ENCODE measurements at regions not wholly inside any gene's neighbourhood (a gene's known extent, or its start where the extent isn't known, plus 50 kb on each side); places are given as distances from the start of the nearest gene placed in this dataset.

DNA sequence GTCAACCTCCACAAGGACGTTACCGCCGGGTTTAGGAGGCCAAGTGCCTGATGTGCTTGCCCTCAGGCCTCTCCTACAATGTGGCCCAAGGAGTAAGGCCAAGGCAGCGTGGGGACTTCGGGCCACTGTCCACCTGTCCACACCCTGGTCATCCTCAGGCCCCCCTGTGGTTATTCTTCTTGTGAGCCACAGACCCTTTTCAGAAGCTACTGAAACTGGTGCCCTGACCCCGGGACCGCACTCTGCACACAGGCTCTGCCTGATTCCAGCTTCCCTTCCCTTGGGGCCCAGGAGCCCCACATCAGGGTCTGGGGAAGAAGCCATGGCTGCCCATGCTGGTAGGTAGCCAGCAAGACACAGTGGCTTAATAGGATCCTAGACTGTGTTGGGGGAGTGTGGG is 128.8 kb downstream of the OLFM1 start:
- FAIRE-seq = no peak
- no peak for TF ChIP-seq TAF1 (IDR thresholded peaks at IDR 0.05; ENCODE audit: low read depth, low read length)
- no peak for TF ChIP-seq POU2F2 (IDR thresholded peaks at IDR 0.05; ENCODE audit: low read depth, low read length)
- TF ChIP-seq PAX5 (IDR thresholded peaks at IDR 0.05; ENCODE audit: insufficient read depth, low read length, severe bottlenecking) = no peak
- no peak for TF ChIP-seq POLR2AphosphoS5 (IDR thresholded peaks at IDR 0.05; ENCODE audit: low read depth, low read length)
- no peak for TF ChIP-seq SPI1 (IDR thresholded peaks at IDR 0.05; ENCODE audit: low read depth, low read length)
- TF ChIP-seq POLR2A (IDR thresholded peaks at IDR 0.05; ENCODE audit: low read depth, low read length) = no peak
- DNase-seq (ENCODE audit: insufficient read length, low spot score) = no peak

DNA sequence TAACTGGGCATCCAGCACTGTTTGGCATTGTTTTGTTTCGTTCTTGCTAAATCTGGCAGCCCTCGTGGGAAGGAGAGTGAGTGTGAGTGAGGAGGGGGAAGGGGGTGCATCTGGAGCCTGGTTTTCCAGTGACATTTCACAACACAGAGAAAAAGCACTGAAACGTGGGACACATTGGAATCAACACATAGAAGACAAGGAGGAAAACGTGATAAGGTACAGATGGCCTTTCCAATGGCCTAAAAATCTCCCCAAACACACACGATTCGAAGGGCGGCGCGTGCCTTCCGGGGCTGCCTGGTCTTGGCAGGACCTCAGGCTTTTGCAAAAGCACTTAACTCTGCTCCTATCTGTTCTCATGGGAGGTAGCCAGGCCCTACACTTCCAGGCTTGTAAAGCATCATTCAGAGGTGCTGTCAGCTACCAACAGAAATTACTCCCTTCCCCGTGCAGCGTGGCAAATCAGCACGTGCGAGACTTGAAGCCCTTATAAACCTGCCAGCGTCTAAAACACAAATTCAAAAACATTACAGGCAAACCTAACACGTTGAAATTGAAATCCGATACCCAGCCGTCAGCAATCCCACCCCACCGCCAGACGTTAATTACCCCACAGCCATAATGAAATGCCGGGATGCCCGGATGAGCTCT is 129.4 kb downstream of the OLFM1 start:
- DNase-seq (ENCODE audit: insufficient read length, low spot score) (no peak), FAIRE-seq (no peak)
- no peak for TF ChIP-seq SPI1 (IDR thresholded peaks at IDR 0.05; ENCODE audit: low read depth, low read length)

DNA sequence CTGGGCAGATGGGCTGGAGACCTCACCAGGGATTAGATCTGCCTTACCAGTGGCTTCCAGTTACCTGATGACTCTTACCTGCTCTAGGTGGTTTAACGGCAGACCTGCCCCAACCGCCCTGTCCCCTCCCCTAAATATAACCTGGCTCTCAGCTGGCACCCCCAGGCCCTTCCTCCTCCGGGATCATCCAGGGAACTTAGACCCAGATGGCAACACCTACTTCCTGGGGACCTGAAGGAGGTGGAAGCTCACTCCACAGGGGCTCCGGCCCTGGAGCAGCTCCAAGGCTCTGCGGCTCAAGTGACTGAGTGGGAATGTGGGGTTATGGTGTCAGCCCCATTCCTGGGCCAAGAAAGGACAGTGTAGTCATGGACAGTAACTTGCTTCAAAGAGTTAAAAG is 130.4 kb downstream of the OLFM1 start:
- DNase-seq (ENCODE audit: insufficient read length, low spot score) (no peak), FAIRE-seq (no peak)
- TF ChIP-seq POU2F2 (IDR thresholded peaks at IDR 0.05; ENCODE audit: low read depth, low read length) (no peak), POLR2AphosphoS5 (IDR thresholded peaks at IDR 0.05; ENCODE audit: low read depth, low read length) (no peak), PAX5 (IDR thresholded peaks at IDR 0.05; ENCODE audit: insufficient read depth, low read length, severe bottlenecking) (no peak), POLR2A (IDR thresholded peaks at IDR 0.05; ENCODE audit: low read depth, low read length) (no peak), SPI1 (IDR thresholded peaks at IDR 0.05; ENCODE audit: low read depth, low read length) (no peak), TAF1 (IDR thresholded peaks at IDR 0.05; ENCODE audit: low read depth, low read length) (no peak)

DNA sequence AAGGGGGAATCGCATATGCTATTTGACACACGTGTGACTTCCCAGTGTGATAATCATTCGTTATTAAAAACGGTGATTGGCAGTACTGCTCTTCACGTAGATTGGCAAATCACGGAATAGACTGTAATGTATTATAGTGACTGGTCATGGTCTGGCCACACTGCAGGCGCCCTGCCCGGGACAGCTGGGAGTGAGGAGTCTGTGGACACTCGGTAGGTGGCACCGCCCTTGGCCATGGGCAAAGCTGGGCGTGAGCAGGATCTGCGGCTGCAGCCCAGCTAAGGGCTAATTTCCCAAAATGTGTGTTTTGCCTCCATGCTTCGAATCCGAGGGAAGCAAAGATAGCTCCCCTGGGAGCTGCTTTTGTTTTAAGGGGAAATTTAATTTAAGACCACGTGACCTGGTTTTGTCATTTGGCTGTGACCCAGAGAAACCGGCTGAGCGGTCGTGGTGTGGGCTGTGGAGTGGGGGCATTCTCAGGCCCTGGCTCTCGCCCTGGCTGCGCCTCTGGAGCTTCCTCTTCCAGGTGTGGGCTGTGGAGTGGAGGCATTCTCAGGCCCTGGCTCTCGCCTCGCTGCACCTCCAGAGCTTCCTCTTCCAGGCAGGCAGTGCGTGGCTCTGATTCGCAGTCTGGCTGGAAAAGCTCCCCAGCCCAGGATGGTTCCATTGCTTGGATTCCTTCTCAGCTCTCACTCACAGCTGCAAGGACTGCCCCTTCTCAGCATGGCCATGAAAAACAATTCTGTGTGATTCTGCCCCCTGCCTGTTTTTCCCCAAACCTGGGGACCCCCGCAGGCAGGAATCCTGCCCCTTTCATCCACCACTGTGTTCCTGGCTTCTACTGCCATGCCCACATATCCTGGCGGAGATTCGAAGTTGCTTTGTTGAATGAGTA is 131.1 kb downstream of the OLFM1 start:
- DNase-seq (ENCODE audit: insufficient read length, low spot score) (no peak), FAIRE-seq (no peak)
- no peak for TF ChIP-seq POU2F2 (IDR thresholded peaks at IDR 0.05; ENCODE audit: low read depth, low read length)
- no peak for TF ChIP-seq TAF1 (IDR thresholded peaks at IDR 0.05; ENCODE audit: low read depth, low read length)
- no peak for TF ChIP-seq PAX5 (IDR thresholded peaks at IDR 0.05; ENCODE audit: insufficient read depth, low read length, severe bottlenecking)
- no peak for TF ChIP-seq SPI1 (IDR thresholded peaks at IDR 0.05; ENCODE audit: low read depth, low read length)
- TF ChIP-seq POLR2A (IDR thresholded peaks at IDR 0.05; ENCODE audit: low read depth, low read length) = no peak
- no peak for TF ChIP-seq POLR2AphosphoS5 (IDR thresholded peaks at IDR 0.05; ENCODE audit: low read depth, low read length)

DNA sequence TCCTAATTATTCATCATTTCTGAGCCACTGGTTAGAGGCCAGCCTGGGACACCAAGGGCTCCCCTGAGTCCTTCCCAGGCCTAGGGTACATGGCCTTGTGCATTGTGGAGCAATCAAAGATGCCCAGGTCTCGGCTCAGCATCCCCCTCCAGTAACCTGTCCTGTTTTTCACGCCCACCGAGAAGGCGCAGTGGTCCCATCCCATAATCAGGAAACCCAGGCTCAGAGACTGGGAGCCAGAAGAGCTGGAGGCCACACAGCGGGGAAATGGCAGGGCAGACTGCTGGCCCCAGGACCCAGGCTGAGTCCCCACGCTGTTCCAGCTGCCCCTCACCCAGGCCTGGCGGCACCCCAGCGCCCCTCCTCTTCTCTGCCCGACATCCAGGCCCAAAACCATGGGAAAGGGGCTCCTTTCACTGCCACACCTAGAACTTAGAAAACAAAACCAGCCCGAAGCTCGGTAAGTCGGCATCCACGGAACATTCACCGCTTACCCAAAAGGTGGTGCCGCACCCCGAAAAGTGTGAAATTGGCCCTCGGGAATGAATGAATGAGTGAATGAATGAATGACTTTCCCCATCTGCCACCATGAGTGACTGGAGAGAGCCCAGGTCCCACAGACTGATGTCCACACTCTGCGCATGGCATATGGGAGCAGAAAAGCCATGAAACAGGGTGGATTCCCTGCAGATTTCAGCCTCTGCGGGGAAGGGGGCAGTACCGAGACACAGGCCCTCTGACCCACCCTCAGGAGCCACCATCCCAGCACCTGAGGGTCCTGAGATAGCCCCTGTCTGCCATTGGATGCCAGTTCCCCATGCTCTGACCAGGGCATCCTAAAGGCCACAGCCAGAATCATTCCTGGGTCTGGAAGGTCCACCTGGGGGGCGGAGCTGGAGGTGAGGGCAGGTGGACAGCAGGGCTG is 132.5 kb downstream of the OLFM1 start:
- DNase-seq (ENCODE audit: insufficient read length, low spot score) = no peak
- no peak for FAIRE-seq

DNA sequence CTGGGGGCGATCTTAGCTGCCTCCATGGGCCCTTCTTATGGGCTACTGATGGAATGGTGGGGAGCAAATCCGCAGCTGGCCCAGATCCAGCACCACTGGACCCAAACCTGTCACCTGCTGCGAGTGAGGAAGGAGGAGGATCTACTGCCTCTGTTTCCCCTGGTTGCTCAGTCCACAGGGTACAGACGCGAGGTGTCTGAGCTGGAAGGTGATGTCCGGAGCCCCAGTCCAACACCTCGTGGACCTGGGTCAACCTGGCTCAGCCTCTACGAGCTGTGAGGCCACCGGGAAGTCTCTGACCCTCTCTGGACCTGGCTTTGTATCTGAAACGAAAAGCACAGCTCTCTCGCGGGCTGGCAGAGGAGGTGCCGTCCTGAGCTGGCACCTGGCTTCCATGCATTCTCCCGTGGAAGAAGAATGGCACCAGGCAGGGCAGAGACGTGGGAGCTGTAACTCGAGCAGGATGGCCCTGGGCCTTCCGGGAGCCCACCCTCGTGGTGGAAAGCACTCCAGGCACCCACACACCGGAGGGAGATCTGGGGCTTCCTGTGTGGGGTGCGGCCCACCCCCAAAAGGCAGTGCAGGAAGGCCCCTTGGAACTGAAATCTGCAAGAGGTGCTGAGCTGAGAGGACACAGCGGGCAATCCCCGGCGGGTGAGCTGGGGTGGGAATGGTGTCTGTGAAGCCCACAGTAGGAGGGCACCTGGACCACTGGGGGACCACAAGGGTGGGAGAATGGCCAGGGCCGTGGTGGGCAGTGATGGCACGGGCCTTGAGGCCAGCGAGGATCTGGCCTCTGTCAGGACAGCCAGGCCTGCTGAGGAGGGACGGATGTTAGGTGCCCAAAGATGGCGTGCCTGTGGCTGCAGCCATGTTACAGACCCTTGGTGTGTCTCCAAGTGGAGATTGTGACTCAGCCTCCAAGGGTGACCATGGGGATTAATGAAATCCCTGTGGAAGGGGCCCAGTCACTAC is 133.4 kb downstream of the OLFM1 start:
- FAIRE-seq (no peak), DNase-seq (ENCODE audit: insufficient read length, low spot score) (no peak)
- TF ChIP-seq SPI1 (IDR thresholded peaks at IDR 0.05; ENCODE audit: low read depth, low read length) (no peak), PAX5 (IDR thresholded peaks at IDR 0.05; ENCODE audit: insufficient read depth, low read length, severe bottlenecking) (no peak), POLR2A (IDR thresholded peaks at IDR 0.05; ENCODE audit: low read depth, low read length) (no peak), POLR2AphosphoS5 (IDR thresholded peaks at IDR 0.05; ENCODE audit: low read depth, low read length) (no peak), TAF1 (IDR thresholded peaks at IDR 0.05; ENCODE audit: low read depth, low read length) (no peak), POU2F2 (IDR thresholded peaks at IDR 0.05; ENCODE audit: low read depth, low read length) (no peak)

More for the DNA sequence above, 132.5 kb downstream of the OLFM1 start:
- TF ChIP-seq POLR2A (IDR thresholded peaks at IDR 0.05; ENCODE audit: low read depth, low read length) (no peak), SPI1 (IDR thresholded peaks at IDR 0.05; ENCODE audit: low read depth, low read length) (no peak), POLR2AphosphoS5 (IDR thresholded peaks at IDR 0.05; ENCODE audit: low read depth, low read length) (no peak), PAX5 (IDR thresholded peaks at IDR 0.05; ENCODE audit: insufficient read depth, low read length, severe bottlenecking) (no peak), POU2F2 (IDR thresholded peaks at IDR 0.05; ENCODE audit: low read depth, low read length) (no peak), TAF1 (IDR thresholded peaks at IDR 0.05; ENCODE audit: low read depth, low read length) (no peak)

DNA sequence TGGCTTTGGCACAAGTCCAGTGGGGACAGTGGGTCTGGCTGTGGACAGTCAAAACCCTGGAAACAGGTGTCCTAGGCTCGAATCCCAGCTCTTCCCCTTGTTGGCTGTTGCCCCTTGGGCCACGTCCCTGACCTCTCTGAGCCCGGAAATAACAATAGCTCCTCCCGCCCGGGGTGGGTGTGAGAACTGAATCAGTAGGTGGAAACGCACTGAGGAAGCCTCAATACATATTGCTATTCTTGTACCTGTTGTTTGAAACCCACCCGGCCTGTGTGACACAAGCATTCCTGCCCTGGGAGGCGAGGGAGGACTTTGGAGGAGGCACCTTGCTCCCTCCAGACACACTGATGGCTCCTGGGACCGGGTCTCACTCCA is 134.1 kb downstream of the OLFM1 start:
- DNase-seq (ENCODE audit: insufficient read length, low spot score) = no peak
- TF ChIP-seq POLR2A (IDR thresholded peaks at IDR 0.05; ENCODE audit: low read depth, low read length) (no peak), POLR2AphosphoS5 (IDR thresholded peaks at IDR 0.05; ENCODE audit: low read depth, low read length) (no peak), PAX5 (IDR thresholded peaks at IDR 0.05; ENCODE audit: insufficient read depth, low read length, severe bottlenecking) (no peak)
- FAIRE-seq = no peak

DNA sequence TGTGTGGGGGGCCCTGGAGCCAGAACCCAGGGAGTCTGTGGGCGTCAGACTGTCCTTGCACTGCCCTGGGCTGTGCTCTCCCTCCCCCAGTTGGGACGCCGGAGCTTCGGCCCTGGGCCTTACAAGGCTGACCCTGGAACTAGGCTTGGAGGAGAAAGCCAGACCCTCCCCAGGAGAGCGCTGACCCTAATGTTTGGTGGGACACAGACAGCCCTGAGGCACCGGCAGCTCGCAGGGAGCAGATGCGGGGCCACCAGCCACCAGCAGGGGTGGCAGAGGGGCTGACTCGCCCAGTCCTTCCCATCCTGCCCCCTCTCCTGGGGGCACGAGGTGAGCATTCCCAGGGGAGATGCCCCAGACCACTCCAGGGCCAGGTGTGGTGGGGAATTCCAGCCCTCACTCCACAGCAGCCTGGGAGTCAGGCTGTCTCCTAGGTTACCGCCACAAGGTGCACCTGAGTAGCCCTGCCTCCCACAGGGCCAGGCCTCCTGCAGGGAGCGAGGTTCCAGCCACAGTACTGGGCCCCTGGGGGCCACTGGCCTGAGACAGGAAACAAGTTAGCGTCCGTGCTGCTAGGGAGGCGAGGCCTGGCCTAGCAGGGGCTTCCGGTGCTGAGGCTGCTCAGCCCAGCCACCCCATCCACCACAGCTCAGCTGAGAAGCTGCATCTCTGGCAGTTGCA is 134.6 kb downstream of the OLFM1 start:
- no peak for FAIRE-seq
- no peak for DNase-seq (ENCODE audit: insufficient read length, low spot score)
- TF ChIP-seq PAX5 (IDR thresholded peaks at IDR 0.05; ENCODE audit: insufficient read depth, low read length, severe bottlenecking) (no peak), TAF1 (IDR thresholded peaks at IDR 0.05; ENCODE audit: low read depth, low read length) (no peak), POLR2AphosphoS5 (IDR thresholded peaks at IDR 0.05; ENCODE audit: low read depth, low read length) (no peak)
